ENCODE measurements at regions not wholly inside any gene's neighbourhood (a gene's known extent, or its start where the extent isn't known, plus 50 kb on each side); places are given as distances from the start of the nearest gene placed in this dataset.
"Not testable (repeated sequence)": the region's sequence is repeated elsewhere in the genome, so short reads cannot be mapped to it uniquely, and the experiment has no call there.

- DNase-seq: no peak
Measured at GRCh38 chr6:132198896-132199295, 202.4 kb downstream of the MOXD1 start.

- DNase-seq: no peak
Measured at GRCh38 chr6:132198040-132198439, 203.2 kb downstream of the MOXD1 start.

- DNase-seq: no peak
Measured at GRCh38 chr6:132194529-132194928, 206.7 kb downstream of the MOXD1 start.

- no peak for DNase-seq
Measured at GRCh38 chr6:132192631-132193030, 208.6 kb downstream of the MOXD1 start.

GRCh38 chr6:132190815-132191175 is 210.5 kb downstream of the MOXD1 start:
- no peak for DNase-seq

- no peak for DNase-seq
Measured at GRCh38 chr6:132190097-132190814, 211.0 kb downstream of the MOXD1 start.

- no peak for DNase-seq
Measured at GRCh38 chr6:132188556-132189264, 212.6 kb downstream of the MOXD1 start.

GRCh38 chr6:132187816-132188215 is 213.5 kb downstream of the MOXD1 start:
- DNase-seq: no peak

- DNase-seq: not testable (repeated sequence)
Measured at GRCh38 chr6:132184966-132185365, 216.3 kb downstream of the MOXD1 start.

GRCh38 chr6:132179955-132180354 is 221.3 kb downstream of the MOXD1 start:
- DNase-seq: no peak

- no peak for DNase-seq
Measured at GRCh38 chr6:132174919-132175318, 223.7 kb upstream of the CCN2 start.

- no peak for DNase-seq
Measured at GRCh38 chr6:132168961-132169360, 217.8 kb upstream of the CCN2 start.

- no peak for DNase-seq
Measured at GRCh38 chr6:132167929-132168892, 217.0 kb upstream of the CCN2 start.

- DNase-seq: no peak
Measured at GRCh38 chr6:132166526-132167051, 215.4 kb upstream of the CCN2 start.

GRCh38 chr6:132165677-132166076 is 214.5 kb upstream of the CCN2 start:
- no peak for DNase-seq

GRCh38 chr6:132161283-132161682 is 210.1 kb upstream of the CCN2 start:
- DNase-seq: no peak

- peak; percentile 39 for DNase-seq
Measured at GRCh38 chr6:132153221-132153898, 202.2 kb upstream of the CCN2 start.

- DNase-seq: no peak
Measured at GRCh38 chr6:132147530-132148011, 196.4 kb upstream of the CCN2 start.

- DNase-seq: no peak
Measured at GRCh38 chr6:132144456-132144855, 193.3 kb upstream of the CCN2 start.

GRCh38 chr6:132143258-132143657 is 192.1 kb upstream of the CCN2 start:
- DNase-seq: no peak

- no peak for DNase-seq
Measured at GRCh38 chr6:132142768-132143167, 191.6 kb upstream of the CCN2 start.
